Psoas muscle (tissue), 7 donors: ENCODE measurements at regions not wholly inside any gene's neighbourhood (a gene's known extent, or its start where the extent isn't known, plus 50 kb on each side); places are given as distances from the start of the nearest gene placed in this dataset.

Experiments used
- ATAC-seq, 4 donors: fragments of 200-7000 bp; cut with Tn5 transposase; one replicate each; pipeline ENCODE4 v1.9.1; 2020; ENCODE audit warnings: moderate library complexity in 3 of 4, mild to moderate bottlenecking in 2 of 4
- DNase-seq, 2 donors: peaks; one replicate each; pipeline ENCODE4 v3.0.0-alpha.2; 2020
- H3K27ac ChIP-seq: fragments of 200-600 bp; one replicate; pipeline ENCODE4 v1.8.0; 2022
- H3K27me3 ChIP-seq, 3 donors: fragments of 200-600 bp in 1 of 3; one replicate each; pipeline versions ENCODE4 v1.6.1 to v1.8.0; 2013 to 2022; ENCODE audit warnings: low read length in 2 of 3, mild to moderate bottlenecking in 2 of 3, moderate library complexity in 1 of 3; ENCODE audit not compliant: insufficient read depth in 3 of 3
- H3K36me3 ChIP-seq, 2 donors: fragments of 200-600 bp in 1 of 2; one replicate each; pipeline versions ENCODE4 v1.6.1 to v1.8.0; 2013 to 2022; ENCODE audit warnings: low read depth in 1 of 2, mild to moderate bottlenecking in 1 of 2, moderate library complexity in 1 of 2; ENCODE audit not compliant: insufficient read depth in 1 of 2
- H3K4me1 ChIP-seq: fragments of 200-600 bp; one replicate; pipeline ENCODE4 v1.8.0; 2022
- H3K4me3 ChIP-seq: fragments of 200-600 bp; one replicate; pipeline ENCODE4 v1.8.0; 2022; ENCODE audit warnings: mild to moderate bottlenecking
- H3K9me3 ChIP-seq: fragments of 200-600 bp; one replicate; pipeline ENCODE4 v1.8.0; 2022
- CTCF ChIP-seq: fragments of 200-600 bp; IDR thresholded peaks from one replicate; pipeline ENCODE4 v1.8.0; 2022; ENCODE audit warnings: antibody characterized with exemption
- WGBS, 3 donors: extraction: QIAGEN DNeasy Blood & Tissue Kit; methylation state at CpG; one replicate each; pipeline versions ENCODE4 v1.1.6 to v1.1.7; 2013; 5-methylcytosine and 5-hydroxymethylcytosine counted together
- intact Hi-C, 2 donors: fragments of 100-400 bp; cut with DNase I; formaldehyde crosslinking; loops; one replicate each; pipeline versions ENCODE4 v1.11.0 to v1.14.2; 2022
- donor health status: healthy with polysubstance abuse.
- donor health status: DM: no; HTN: no; CAD: no; lungs with moderate emphysema.
- donor health status: Bipolar disorder and iron deficiency.
- donor health status: healthy.
- donor health status: DM: yes; HTN: yes; CAD: no.
- donor health status: DM: no; HTN: no; CAD: no.
- donor health status: DM: yes; HTN: yes; CAD: no.

- 90 to 97% (median 92%) methylated on average over 3 of the region's 3 CpGs for WGBS, 3 donors
- DNase-seq (no peak), ATAC-seq (no peak)
- H3K4me3 ChIP-seq: no peak overlapping the region
- H3K27me3 ChIP-seq: peaks cover 0 to 4% (median 0%) of the 10 kb centered on the region in 3 donors
- intact Hi-C loops: no loop called here
- no peaks in the 10 kb centered on the region for H3K4me1 ChIP-seq
- TF ChIP-seq CTCF: no peak
- no peak overlapping the region for H3K27ac ChIP-seq
- H3K9me3 ChIP-seq: no peaks in the 10 kb centered on the region
- H3K36me3 ChIP-seq: no peaks in the 10 kb centered on the region
These were observed 277.2 kb downstream of the SHQ1 start for GRCh38 chr3:72571052-72571451.

GRCh38 chr3:72569754-72570440, 278.3 kb downstream of the SHQ1 start:
- intact Hi-C loops: no loop called here
- no peak overlapping the region for H3K4me3 ChIP-seq
- no peaks in the 10 kb centered on the region for H3K4me1 ChIP-seq
- no peaks in the 10 kb centered on the region for H3K36me3 ChIP-seq
- no peak for TF ChIP-seq CTCF
- WGBS, 3 donors: 89 to 94% (median 90%) methylated on average over 10 of the region's 10 CpGs
- peaks cover 0 to 4% (median 0%) of the 10 kb centered on the region in 3 donors for H3K27me3 ChIP-seq
- no peak for DNase-seq
- H3K27ac ChIP-seq: no peak overlapping the region
- no peak for ATAC-seq
- H3K9me3 ChIP-seq: no peaks in the 10 kb centered on the region

DNA sequence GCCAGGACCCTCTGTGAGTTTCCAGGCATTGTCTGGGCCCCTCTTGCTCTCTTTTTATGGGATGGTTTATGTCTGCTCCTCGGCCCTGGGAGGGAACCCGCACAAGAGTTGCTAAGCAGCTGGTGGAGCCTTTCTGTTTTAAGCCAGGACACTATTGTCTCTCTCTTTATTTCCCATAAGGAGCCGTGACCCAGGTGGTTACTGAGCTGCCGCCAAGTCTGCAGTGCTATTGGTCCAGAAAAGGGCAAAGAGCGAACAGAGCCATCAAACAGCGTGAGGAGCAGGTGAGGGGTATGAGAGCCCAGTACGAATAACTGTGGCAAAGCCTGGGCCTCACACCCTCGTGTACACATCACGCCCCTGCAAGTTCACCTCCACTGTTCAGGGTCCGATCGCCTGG, 280.2 kb downstream of the SHQ1 start:
- no peaks in the 10 kb centered on the region for H3K36me3 ChIP-seq
- no peaks in the 10 kb centered on the region for H3K9me3 ChIP-seq
- DNase-seq (no peak), ATAC-seq (no peak)
- peaks cover 0 to 4% (median 0%) of the 10 kb centered on the region in 3 donors for H3K27me3 ChIP-seq
- no peaks in the 10 kb centered on the region for H3K4me1 ChIP-seq
- no peak overlapping the region for H3K4me3 ChIP-seq
- intact Hi-C loops: no loop called here
- H3K27ac ChIP-seq: no peak overlapping the region
- WGBS, 3 donors: 84 to 90% (median 89%) methylated on average over 11 of the region's 11 CpGs
- no peak for TF ChIP-seq CTCF

GRCh38 chr3:72567474-72567873, 280.8 kb downstream of the SHQ1 start:
- no peak for TF ChIP-seq CTCF
- Histone ChIP-seq H3K27ac (no peak overlapping the region), H3K9me3 (no peaks in the 10 kb centered on the region), H3K4me3 (no peak overlapping the region), H3K36me3 (no peaks in the 10 kb centered on the region), H3K27me3 (peaks cover 0 to 4% (median 0%) of the 10 kb centered on the region in 3 donors), H3K4me1 (no peaks in the 10 kb centered on the region)
- WGBS, 3 donors: 36 to 56% (median 45%) methylated on average over 4 of the region's 4 CpGs
- no peak for DNase-seq
- ATAC-seq: no peak
- intact Hi-C loops: no loop called here

GRCh38 chr3:72565593-72565992, 282.7 kb downstream of the SHQ1 start:
- H3K9me3 ChIP-seq: no peaks in the 10 kb centered on the region
- ATAC-seq: no peak
- no peak overlapping the region for H3K27ac ChIP-seq
- H3K4me1 ChIP-seq: no peaks in the 10 kb centered on the region
- no peak overlapping the region for H3K4me3 ChIP-seq
- TF ChIP-seq CTCF: no peak
- DNase-seq: no peak
- WGBS, 3 donors: 92 to 96% (median 95%) methylated on average over 5 of the region's 5 CpGs
- H3K36me3 ChIP-seq: no peaks in the 10 kb centered on the region
- peaks cover 0 to 2% (median 0%) of the 10 kb centered on the region in 3 donors for H3K27me3 ChIP-seq
- intact Hi-C loops: no loop called here
